ENCODE measurements at regions not wholly inside any gene's neighbourhood (a gene's known extent, or its start where the extent isn't known, plus 50 kb on each side); places are given as distances from the start of the nearest gene placed in this dataset.

GRCh38 chr6:106807947-106808611 is 166.4 kb downstream of the CD24 start:
- ATAC-seq, result peak; percentile 38; the same call in 1 of the 3 replicates
- Histone ChIP-seq H2AFZ (ENCODE audit: low read depth, low read length) (0 out of 2 replicates have a peak overlapping the region, but pooled peaks have one; percentile 4), H3K9ac (ENCODE audit: insufficient read depth in 1 of 2, low read depth in 2 of 2, low read length in 2 of 2) (no peak overlapping the region), H3K27me3 (ENCODE audit: control insufficient read depth in 2 of 2, insufficient read depth in 2 of 2, low read length in 2 of 2) (no peaks in the 10 kb centered on the region), H3K36me3 (ENCODE audit: control insufficient read depth, insufficient read depth, low read length) (no peaks in the 10 kb centered on the region), H3K9me3 (replicated peaks; ENCODE audit: control insufficient read depth, insufficient read depth, low read depth, low read length) (no peaks in the 10 kb centered on the region), H3K4me3 (no peak overlapping the region), H3K79me2 (ENCODE audit: control insufficient read depth, insufficient read depth, low read length) (no peaks in the 10 kb centered on the region), H3K4me2 (ENCODE audit: insufficient read depth, low read length) (no peak overlapping the region), H3K9me1 (ENCODE audit: control insufficient read depth, insufficient read depth, low read length) (no peaks in the 10 kb centered on the region), H3K27ac (ENCODE audit: extremely low read depth, low read depth, low read length) (no peak overlapping the region), H3K4me1 (replicated peaks in 1 of 2; ENCODE audit: control insufficient read depth in 2 of 2, insufficient read depth in 2 of 2, low read length in 2 of 2) (peaks cover 4 to 6% of the 10 kb centered on the region in 2 experiments; a peak in 2 of 5 replicates), H4K20me1 (replicated peaks; ENCODE audit: control insufficient read depth, insufficient read depth, low read length) (no peaks in the 10 kb centered on the region)
- POLR2A ChIA-PET, result no interaction called here
- BruUV-seq (replicated peaks), result no TSS peak
- in situ Hi-C loops (cut with MboI), result no loop called here
- CTCF ChIA-PET (ENCODE audit: low intra/inter-chr PET ratio), result no interaction called here
- intact Hi-C loops (cut with micrococcal nuclease), result loop anchor here (5.0 kb wide), 1 partner anchor 169 kb away; no protein-coding TSS in a partner anchor
- DNase-seq (ENCODE audit: extremely low read depth in 1 of 4, low spot score in 3 of 4), result no peak
- no peak for FAIRE-seq
- 36% methylated on average over 5 of the region's 5 CpGs for WGBS (ENCODE audit: insufficient coverage, low coverage, missing lambda C conversion rate)
- TF ChIP-seq, protein P1, sequence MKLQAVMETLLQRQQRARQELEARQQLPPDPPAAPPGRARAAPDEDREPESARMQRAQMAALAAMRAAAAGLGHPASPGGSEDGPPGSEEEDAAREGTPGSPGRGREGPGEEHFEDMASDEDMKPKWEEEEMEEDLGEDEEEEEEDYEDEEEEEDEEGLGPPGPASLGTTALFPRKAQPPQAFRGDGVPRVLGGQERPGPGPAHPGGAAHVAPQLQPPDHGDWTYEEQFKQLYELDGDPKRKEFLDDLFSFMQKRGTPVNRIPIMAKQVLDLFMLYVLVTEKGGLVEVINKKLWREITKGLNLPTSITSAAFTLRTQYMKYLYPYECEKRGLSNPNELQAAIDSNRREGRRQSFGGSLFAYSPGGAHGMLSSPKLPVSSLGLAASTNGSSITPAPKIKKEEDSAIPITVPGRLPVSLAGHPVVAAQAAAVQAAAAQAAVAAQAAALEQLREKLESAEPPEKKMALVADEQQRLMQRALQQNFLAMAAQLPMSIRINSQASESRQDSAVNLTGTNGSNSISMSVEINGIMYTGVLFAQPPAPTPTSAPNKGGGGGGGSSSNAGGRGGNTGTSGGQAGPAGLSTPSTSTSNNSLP (IDR thresholded peaks at IDR 0.05; ENCODE audit: borderline replicate concordance, low read depth, low read length), result no peak
- TF ChIP-seq, protein P2, sequence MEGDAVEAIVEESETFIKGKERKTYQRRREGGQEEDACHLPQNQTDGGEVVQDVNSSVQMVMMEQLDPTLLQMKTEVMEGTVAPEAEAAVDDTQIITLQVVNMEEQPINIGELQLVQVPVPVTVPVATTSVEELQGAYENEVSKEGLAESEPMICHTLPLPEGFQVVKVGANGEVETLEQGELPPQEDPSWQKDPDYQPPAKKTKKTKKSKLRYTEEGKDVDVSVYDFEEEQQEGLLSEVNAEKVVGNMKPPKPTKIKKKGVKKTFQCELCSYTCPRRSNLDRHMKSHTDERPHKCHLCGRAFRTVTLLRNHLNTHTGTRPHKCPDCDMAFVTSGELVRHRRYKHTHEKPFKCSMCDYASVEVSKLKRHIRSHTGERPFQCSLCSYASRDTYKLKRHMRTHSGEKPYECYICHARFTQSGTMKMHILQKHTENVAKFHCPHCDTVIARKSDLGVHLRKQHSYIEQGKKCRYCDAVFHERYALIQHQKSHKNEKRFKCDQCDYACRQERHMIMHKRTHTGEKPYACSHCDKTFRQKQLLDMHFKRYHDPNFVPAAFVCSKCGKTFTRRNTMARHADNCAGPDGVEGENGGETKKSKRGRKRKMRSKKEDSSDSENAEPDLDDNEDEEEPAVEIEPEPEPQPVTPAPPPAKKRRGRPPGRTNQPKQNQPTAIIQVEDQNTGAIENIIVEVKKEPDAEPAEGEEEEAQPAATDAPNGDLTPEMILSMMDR (IDR thresholded peaks at IDR 0.05 in 2 of 3, conservative IDR thresholded peaks at IDR 0.05 in 1 of 3; ENCODE audit: insufficient read depth in 2 of 3, low read depth in 1 of 3, low read length in 3 of 3), result peak in 2 of 3 experiments; percentile 12 to 37; a peak in 3 of 6 replicates
- TF ChIP-seq GABPB2 (CRISPR knock-in tag; conservative IDR thresholded peaks at IDR 0.05) (no peak), ZNF79 (CRISPR knock-in tag; IDR thresholded peaks at IDR 0.05; ENCODE audit: low read depth) (no peak), REST (IDR thresholded peaks at IDR 0.05; ENCODE audit: borderline replicate concordance) (peak; percentile 61; the same call in 1 of the 2 replicates), REST (CRISPR knock-in tag; IDR thresholded peaks at IDR 0.05; ENCODE audit: low read depth) (no peak), NCOA1 (IDR thresholded peaks at IDR 0.05; ENCODE audit: low read depth) (no peak), BMI1 (IDR thresholded peaks at IDR 0.05; ENCODE audit: low read length) (no peak)
- TF ChIP-seq, protein P3, sequence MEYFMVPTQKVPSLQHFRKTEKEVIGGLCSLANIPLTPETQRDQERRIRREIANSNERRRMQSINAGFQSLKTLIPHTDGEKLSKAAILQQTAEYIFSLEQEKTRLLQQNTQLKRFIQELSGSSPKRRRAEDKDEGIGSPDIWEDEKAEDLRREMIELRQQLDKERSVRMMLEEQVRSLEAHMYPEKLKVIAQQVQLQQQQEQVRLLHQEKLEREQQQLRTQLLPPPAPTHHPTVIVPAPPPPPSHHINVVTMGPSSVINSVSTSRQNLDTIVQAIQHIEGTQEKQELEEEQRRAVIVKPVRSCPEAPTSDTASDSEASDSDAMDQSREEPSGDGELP (CRISPR knock-in tag; IDR thresholded peaks at IDR 0.05; ENCODE audit: borderline replicate concordance), result no peak

Measured in K562 (cell line).